CD4-positive, alpha-beta T cell treated with Interleukin-12 subunit alpha and Interleukin-12 subunit beta, for 1 hour (primary cell): ENCODE measurements at regions not wholly inside any gene's neighbourhood (a gene's known extent, or its start where the extent isn't known, plus 50 kb on each side); places are given as distances from the start of the nearest gene placed in this dataset.

ENCODE experiments used
- DNase-seq: peaks from one replicate; pipeline ENCODE4 v3.0.0-alpha.2; 2020

DNA sequence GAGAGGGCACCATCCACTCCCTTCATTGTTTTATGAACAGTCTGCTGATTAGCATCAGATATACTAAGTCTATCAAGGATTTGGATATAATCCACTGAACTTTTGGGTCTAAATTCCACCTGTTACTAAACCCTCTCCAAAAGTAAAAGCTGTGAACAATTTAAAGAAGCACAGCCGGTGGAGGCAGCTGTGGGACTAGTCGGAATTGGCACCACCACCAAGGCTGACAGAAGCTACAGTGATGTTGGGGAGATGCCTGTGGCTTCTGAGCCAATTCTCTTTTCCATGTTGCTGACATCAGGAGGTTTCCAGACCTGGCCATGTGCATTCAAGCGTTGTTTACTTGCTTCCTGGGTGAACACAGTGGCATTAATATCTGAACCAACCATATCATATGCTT lies 679.0 kb upstream of the CA10 start:
- DNase-seq = no peak

DNA sequence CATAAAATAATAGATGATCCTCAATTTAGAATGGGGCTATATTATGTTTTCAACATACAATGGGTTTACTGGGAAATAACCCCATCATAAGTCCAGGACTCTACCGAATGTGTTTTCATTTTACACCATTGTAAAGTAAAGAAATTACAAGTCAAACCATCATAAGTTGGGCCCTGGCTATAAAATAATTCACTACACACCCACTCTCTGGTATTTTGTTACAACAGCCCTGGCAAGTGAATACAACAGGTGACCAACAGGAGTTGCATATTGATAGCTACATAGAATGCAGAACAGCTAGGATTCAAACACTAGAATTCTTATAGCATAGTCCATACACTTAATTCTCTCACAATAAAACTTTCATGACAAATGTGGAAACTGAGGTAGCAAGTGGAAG lies 673.0 kb upstream of the CA10 start:
- DNase-seq = no peak

GRCh38 chr17:52828621-52829020 lies 670.1 kb upstream of the CA10 start:
- no peak for DNase-seq

GRCh38 chr17:52827526-52827925 lies 669.0 kb upstream of the CA10 start:
- no peak for DNase-seq

DNA sequence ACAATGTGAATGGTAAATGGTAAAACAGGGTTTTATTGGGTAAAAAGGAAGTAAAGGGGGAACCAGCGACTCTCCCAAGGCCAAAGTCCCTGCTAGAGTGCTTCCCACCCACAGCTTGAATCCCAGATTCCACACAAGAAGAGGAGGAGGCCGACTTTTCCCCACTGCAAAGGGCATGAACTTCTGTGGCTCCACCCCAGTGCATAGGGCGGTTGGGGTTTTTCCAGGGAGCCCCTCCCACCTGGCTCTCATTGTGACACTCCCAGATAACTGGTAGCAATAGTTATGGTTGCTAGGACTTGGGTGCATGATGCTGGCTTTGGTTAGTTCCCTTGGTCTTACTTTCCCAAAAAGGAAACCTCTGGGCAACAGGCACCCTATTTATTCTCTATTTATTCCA lies 666.0 kb upstream of the CA10 start:
- DNase-seq = no peak

- DNase-seq = no peak
These were observed 664.6 kb upstream of the CA10 start for GRCh38 chr17:52823155-52823554.

- DNase-seq = no peak
These were observed 631.9 kb upstream of the CA10 start for GRCh38 chr17:52790359-52790955.

DNA sequence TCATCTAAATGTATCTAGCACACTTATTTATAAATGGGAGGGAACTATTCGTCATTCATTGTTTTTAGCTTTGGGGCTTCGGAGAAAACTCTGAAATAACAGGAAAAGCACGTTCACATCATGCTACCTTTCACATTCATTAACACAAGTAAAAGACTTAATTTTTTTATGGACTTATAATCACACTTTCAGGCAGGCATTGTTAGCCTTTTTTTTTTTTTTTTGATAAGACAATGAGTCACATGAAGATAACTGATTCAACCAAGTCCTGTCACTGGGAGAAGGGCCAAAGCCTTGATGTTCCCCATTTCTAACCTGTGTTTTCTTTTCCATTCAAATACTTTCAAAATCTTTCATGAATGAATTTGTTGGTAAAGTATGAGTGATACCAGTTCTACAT lies 631.3 kb upstream of the CA10 start:
- no peak for DNase-seq

DNA sequence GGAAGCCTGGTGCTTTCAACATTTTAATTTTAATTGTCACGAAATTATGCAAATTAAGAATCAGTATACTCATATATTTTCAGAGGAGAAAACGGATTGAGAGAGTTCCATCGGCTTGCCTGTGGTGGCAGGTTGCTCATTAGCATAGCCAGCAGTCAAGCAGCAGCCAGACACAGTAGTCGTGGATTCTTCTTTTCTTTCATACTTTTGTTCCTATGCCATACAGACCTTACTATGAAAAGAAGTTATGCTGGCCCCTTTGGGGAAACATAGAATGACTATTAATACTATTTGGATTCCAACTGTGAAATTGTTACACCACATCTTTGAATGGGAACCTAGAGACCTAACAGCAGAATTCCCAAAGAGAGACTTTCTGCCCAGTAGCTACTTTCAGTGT lies 617.7 kb upstream of the CA10 start:
- no peak for DNase-seq

- DNase-seq = no peak
These were observed 604.3 kb upstream of the CA10 start for GRCh38 chr17:52762794-52763167.

GRCh38 chr17:52762147-52762793 lies 603.8 kb upstream of the CA10 start:
- no peak for DNase-seq

DNA sequence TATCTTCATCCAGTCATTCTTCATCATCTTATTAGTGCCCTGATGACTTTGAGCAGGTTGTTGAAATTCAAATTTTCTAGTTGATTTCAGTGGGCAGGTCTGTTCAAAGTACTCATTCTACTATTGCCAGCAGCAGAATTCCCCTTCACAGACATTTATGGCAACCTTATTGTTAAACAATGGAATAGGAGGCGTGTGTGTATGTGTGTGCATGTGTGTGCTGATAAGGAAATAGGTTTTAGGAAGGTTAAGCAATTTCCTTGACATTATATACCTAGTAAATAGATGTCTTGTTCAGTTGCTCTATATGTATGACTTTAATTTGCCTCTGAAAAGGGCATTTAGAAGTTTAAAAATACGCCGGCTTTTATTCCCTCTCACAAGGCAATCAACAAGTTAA lies 601.4 kb upstream of the CA10 start:
- no peak for DNase-seq

- no peak for DNase-seq
These were observed 600.0 kb upstream of the CA10 start for GRCh38 chr17:52758481-52758880.

GRCh38 chr17:52756746-52757145 lies 598.2 kb upstream of the CA10 start:
- no peak for DNase-seq

DNA sequence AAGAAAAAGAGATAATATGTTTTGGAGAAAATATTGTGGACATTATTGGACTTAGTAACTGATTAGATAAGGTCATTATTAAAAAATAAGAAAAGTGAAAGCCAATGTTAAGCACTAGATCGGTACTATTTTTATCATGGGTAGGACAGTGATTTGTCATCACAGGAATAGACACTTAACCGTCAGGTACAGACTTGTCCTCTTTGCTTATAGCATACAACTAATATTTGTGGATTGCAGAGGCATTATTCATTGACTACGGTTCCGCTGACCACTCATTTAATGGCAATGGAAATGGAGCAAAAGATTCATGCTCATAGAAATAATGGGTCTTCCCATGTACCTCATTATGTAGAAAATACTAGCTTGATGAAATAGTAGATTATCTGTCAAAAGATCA lies 596.3 kb upstream of the CA10 start:
- DNase-seq = no peak

GRCh38 chr17:52751051-52751450 lies 592.5 kb upstream of the CA10 start:
- DNase-seq = no peak

GRCh38 chr17:52744179-52744578 lies 585.7 kb upstream of the CA10 start:
- DNase-seq = no peak

DNA sequence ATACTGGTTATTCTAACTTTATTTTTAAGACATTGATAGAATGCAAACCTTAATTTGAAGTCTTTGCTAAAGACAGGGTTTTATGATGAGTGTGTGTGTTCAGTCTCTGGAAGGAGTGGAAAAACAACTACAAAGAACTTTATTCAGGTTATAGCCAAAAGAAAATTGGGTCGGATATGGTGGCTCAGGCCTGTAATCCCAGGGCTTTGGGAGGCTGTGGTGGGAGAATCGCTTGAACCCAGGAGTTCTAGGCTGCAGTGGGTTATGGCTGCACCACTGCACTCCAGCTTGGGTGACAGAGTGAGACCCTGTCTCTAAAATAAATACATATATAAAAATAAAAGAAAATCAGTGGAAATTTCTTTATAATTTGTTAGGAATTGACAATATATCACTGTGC lies 581.5 kb upstream of the CA10 start:
- DNase-seq = no peak

- DNase-seq = no peak
These were observed 580.3 kb upstream of the CA10 start for GRCh38 chr17:52738791-52739190.

- no peak for DNase-seq
These were observed 578.6 kb upstream of the CA10 start for GRCh38 chr17:52737071-52737470.

DNA sequence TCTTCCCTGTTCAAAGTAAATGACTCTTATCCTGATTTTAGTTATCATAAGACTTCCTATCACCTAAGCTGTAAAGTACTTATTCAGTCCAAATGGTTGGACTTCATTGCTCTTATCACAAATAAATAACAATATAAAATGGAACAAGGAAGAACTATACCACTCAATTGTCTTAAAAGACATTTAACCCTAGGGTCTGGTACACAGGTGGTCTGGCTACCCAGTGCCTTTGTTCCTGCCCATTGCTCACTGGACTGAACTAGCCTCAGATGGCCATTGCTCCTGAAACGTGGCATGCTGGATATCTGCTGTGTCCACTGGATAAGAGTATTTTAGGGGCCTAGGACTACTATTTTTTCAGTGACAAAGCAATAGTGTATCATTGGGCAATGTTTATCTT lies 574.3 kb upstream of the CA10 start:
- no peak for DNase-seq

- no peak for DNase-seq
These were observed 566.1 kb upstream of the CA10 start for GRCh38 chr17:52724578-52724977.

- DNase-seq = no peak
These were observed 563.4 kb upstream of the CA10 start for GRCh38 chr17:52721910-52722309.

DNA sequence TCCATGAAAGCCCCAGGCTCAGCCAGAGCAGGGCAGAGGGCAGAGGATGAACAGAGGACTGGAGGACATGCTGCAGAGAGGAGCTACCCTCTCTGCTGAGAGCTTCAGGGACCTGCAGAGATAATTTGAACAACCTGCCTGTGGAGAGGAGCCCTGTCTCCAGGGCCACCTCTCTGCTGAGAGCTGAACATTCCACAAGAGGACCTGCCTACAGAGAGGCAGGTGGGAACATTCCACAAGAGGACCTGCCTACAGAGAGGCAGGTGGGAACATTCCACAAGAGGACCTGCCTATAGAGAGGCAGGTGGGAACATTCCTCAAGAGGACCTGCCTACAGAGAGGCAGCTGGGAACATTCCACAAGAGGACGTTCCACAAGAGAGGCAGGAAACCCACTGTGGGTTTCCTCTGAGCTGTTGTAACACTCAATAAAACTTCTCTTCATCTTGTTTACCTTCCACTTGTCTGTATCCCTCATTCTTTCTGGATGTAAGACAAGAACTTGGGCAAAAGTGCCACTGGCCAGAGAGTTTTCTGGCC lies 551.9 kb upstream of the CA10 start:
- no peak for DNase-seq

- DNase-seq = no peak
These were observed 551.2 kb upstream of the CA10 start for GRCh38 chr17:52709724-52710123.
